Ectodermal cell (in vitro differentiated cells): ENCODE measurements at regions not wholly inside any gene's neighbourhood (a gene's known extent, or its start where the extent isn't known, plus 50 kb on each side); places are given as distances from the start of the nearest gene placed in this dataset.

Source experiments
- H3K27ac ChIP-seq: 2 replicates; pipeline ENCODE4 v1.7.0; 2013; ENCODE audit warnings: mild to moderate bottlenecking, low read depth, low read length; ENCODE audit not compliant: insufficient read depth, poor library complexity, severe bottlenecking
- H3K27me3 ChIP-seq: 2 replicates; pipeline ENCODE4 v1.7.0; 2013; ENCODE audit warnings: mild to moderate bottlenecking, low read length; ENCODE audit not compliant: insufficient read depth, control insufficient read depth, poor library complexity, severe bottlenecking
- H3K36me3 ChIP-seq: one replicate; pipeline ENCODE4 v1.7.0; 2013; ENCODE audit warnings: low read length; ENCODE audit not compliant: control insufficient read depth, insufficient read depth
- H3K4me1 ChIP-seq: one replicate; pipeline ENCODE4 v1.7.0; 2013; ENCODE audit warnings: low read length; ENCODE audit not compliant: control insufficient read depth, insufficient read depth
- H3K4me3 ChIP-seq: 2 replicates; pipeline ENCODE4 v1.7.0; 2013; ENCODE audit warnings: low read depth, low read length, control low read depth; ENCODE audit not compliant: insufficient read depth
- H3K9me3 ChIP-seq: 2 replicates; pipeline ENCODE4 v1.7.0; 2013; ENCODE audit warnings: mild to moderate bottlenecking, low read length, moderate library complexity; ENCODE audit not compliant: control insufficient read depth
- WGBS, 2 experiments: methylation state at CpG; one replicate each; pipeline ENCODE4 v1.1.7; 2013; ENCODE audit warnings: missing lambda C conversion rate in 2 of 2; 5-methylcytosine and 5-hydroxymethylcytosine counted together

- Histone ChIP-seq H3K4me3 (no peak overlapping the region), H3K36me3 (no peaks in the 10 kb centered on the region), H3K27me3 (peaks cover 3% of the 10 kb centered on the region), H3K9me3 (no peaks in the 10 kb centered on the region), H3K4me1 (no peaks in the 10 kb centered on the region), H3K27ac (no peak overlapping the region)
- 83 to 85% methylated on average over 10 of the region's 10 CpGs for WGBS, 2 experiments
Measured at GRCh38 chr20:24124951-24125650, 136.5 kb upstream of the GGTLC1 start.

DNA sequence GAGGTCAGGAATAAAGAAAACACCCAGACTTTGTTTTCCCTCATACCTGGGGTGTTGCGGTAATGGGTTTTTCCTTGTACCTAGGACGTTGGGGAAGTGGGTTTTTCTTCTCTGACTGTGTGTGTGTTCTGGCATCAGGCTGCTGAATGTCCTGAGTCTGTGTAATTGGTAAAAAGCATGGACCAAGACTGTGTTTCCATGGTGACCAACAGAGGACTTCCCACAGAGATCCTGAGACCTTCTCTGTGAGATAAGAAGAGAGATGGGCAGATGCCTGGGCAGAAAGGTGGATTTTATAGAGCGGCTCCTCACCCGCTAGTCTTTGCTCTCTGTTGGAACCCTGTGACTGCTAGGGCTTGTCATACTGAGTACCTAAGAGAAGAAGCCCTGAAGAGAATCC lies 135.4 kb upstream of the GGTLC1 start:
- Histone ChIP-seq H3K4me3 (no peak overlapping the region), H3K27me3 (peaks cover 6% of the 10 kb centered on the region), H3K4me1 (no peaks in the 10 kb centered on the region), H3K27ac (no peak overlapping the region), H3K9me3 (no peaks in the 10 kb centered on the region), H3K36me3 (no peaks in the 10 kb centered on the region)
- 88 to 95% methylated on average over 4 of the region's 4 CpGs for WGBS, 2 experiments

DNA sequence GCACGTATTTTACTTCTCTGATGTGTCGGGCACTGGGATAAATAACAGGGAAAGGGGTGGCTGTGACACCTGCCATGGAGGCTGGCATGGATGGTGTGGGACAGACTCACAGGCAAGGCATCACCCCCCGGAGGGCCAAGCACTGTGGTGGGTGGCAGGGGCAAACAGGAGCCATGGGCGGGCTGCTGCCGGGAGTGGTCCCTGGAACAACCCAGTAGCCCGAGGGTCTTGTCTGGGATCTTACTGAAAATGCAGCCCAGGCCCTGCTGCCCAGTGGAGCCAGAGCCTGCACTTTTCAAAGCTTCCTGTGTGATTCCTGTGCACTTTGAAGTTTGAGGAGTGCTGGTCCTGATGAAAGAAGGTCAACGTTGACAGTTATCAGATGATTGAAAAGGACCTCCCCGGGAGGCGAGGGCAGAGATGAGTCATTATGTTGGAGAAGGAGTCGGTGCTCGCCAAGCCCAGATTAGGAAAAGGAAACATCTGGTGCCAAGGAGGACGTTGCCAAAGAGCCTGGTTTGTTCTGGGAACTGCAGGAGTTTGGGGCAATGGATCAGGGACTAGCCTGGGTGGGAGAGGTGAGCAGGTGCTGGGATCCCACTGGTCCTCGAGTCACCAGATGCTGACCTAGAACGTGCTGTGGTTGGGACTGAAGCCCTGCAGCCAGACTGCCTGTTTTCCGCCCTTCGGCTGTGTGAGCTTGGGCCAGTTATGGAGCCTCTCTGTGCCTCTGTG lies 130.0 kb upstream of the GGTLC1 start:
- peaks cover 13% of the 10 kb centered on the region for H3K4me1 ChIP-seq
- peaks cover 18% of the 10 kb centered on the region for H3K27me3 ChIP-seq
- no peaks in the 10 kb centered on the region for H3K36me3 ChIP-seq
- H3K4me3 ChIP-seq: no peak overlapping the region
- H3K27ac ChIP-seq: no peak overlapping the region
- no peaks in the 10 kb centered on the region for H3K9me3 ChIP-seq
- 90% methylated on average over 16 of the region's 16 CpGs for WGBS, 2 experiments

DNA sequence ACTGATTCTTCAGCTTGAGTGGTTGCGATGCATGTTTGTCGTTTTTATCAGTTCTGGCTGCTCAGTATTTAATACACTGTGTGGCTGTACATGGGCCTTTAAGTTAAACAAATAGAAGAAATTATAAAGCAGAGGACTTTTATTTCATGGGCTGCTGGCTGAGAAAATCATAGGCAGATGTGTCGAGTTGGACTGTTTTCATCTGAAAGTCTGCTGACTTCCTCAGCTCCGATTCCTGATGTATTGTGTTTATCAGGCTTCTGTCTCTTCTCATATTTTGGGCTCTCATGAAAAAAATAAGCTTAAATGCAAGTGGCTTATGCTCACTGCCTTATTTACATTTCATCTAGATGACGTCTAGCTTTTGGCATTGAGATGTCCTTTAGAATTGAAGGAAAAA lies 129.5 kb upstream of the GGTLC1 start:
- 93 to 95% methylated on average over 5 of the region's 5 CpGs for WGBS, 2 experiments

GRCh38 chr20:24117383-24117782 lies 128.8 kb upstream of the GGTLC1 start:
- Histone ChIP-seq H3K4me3 (no peak overlapping the region), H3K27ac (no peak overlapping the region), H3K36me3 (no peaks in the 10 kb centered on the region), H3K9me3 (no peaks in the 10 kb centered on the region), H3K27me3 (peaks cover 18% of the 10 kb centered on the region), H3K4me1 (peaks cover 13% of the 10 kb centered on the region)
- 88 to 94% methylated on average over 3 of the region's 3 CpGs for WGBS, 2 experiments

More for the DNA sequence above, 129.5 kb upstream of the GGTLC1 start:
- H3K9me3 ChIP-seq: no peaks in the 10 kb centered on the region
- no peaks in the 10 kb centered on the region for H3K36me3 ChIP-seq
- peaks cover 13% of the 10 kb centered on the region for H3K4me1 ChIP-seq
- no peak overlapping the region for H3K4me3 ChIP-seq
- peaks cover 18% of the 10 kb centered on the region for H3K27me3 ChIP-seq
- no peak overlapping the region for H3K27ac ChIP-seq

DNA sequence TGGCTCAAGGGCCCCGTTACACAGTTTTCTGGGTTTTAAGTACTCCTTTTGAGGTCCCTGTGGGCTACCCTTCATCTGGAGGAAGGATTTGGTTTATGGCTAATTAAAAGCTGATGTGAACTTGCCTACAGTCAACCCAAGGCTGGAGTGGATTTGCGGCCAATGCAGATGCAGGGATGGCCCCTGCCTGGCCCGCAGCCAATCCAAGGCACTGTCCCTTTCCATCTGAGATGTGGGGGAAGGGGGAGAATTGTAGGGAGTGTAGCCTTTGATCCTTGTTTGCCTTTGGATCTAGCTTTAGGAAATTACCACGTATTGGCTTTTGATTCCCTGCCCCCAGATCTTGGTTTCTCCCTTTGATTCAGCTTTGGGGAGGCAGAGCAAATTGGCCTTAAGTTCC lies 128.0 kb upstream of the GGTLC1 start:
- H3K4me1 ChIP-seq: peaks cover 13% of the 10 kb centered on the region
- 75 to 85% methylated on average over 4 of the region's 4 CpGs for WGBS, 2 experiments
- peaks cover 15% of the 10 kb centered on the region for H3K27me3 ChIP-seq
- H3K9me3 ChIP-seq: no peaks in the 10 kb centered on the region
- no peak overlapping the region for H3K4me3 ChIP-seq
- H3K27ac ChIP-seq: no peak overlapping the region
- no peaks in the 10 kb centered on the region for H3K36me3 ChIP-seq

- H3K4me1 ChIP-seq: peaks cover 5% of the 10 kb centered on the region
- no peaks in the 10 kb centered on the region for H3K36me3 ChIP-seq
- H3K27ac ChIP-seq: no peak overlapping the region
- H3K4me3 ChIP-seq: no peak overlapping the region
- H3K9me3 ChIP-seq: no peaks in the 10 kb centered on the region
- peaks cover 7% of the 10 kb centered on the region for H3K27me3 ChIP-seq
- 95 to 98% methylated on average over 7 of the region's 7 CpGs for WGBS, 2 experiments
Measured at GRCh38 chr20:24112360-24112759, 123.8 kb upstream of the GGTLC1 start.

GRCh38 chr20:24111858-24112257 lies 123.3 kb upstream of the GGTLC1 start:
- Histone ChIP-seq H3K36me3 (no peaks in the 10 kb centered on the region), H3K27me3 (peaks cover 7% of the 10 kb centered on the region), H3K27ac (no peak overlapping the region), H3K4me3 (no peak overlapping the region), H3K4me1 (no peaks in the 10 kb centered on the region), H3K9me3 (no peaks in the 10 kb centered on the region)
- WGBS, 2 experiments: 73% methylated on average over 5 of the region's 5 CpGs

GRCh38 chr20:24109537-24109936 lies 121.0 kb upstream of the GGTLC1 start:
- Histone ChIP-seq H3K27ac (no peak overlapping the region), H3K27me3 (no peaks in the 10 kb centered on the region), H3K9me3 (no peaks in the 10 kb centered on the region), H3K4me1 (no peaks in the 10 kb centered on the region), H3K36me3 (no peaks in the 10 kb centered on the region), H3K4me3 (no peak overlapping the region)
- 93 to 94% methylated on average over 10 of the region's 10 CpGs for WGBS, 2 experiments

- Histone ChIP-seq H3K4me3 (no peak overlapping the region), H3K9me3 (no peaks in the 10 kb centered on the region), H3K36me3 (no peaks in the 10 kb centered on the region), H3K27me3 (no peaks in the 10 kb centered on the region), H3K4me1 (no peaks in the 10 kb centered on the region), H3K27ac (no peak overlapping the region)
- 93 to 96% methylated on average over 12 of the region's 12 CpGs for WGBS, 2 experiments
Measured at GRCh38 chr20:24109008-24109407, 120.4 kb upstream of the GGTLC1 start.
